ENCODE measurements at regions not wholly inside any gene's neighbourhood (a gene's known extent, or its start where the extent isn't known, plus 50 kb on each side); places are given as distances from the start of the nearest gene placed in this dataset.
"Not testable (repeated sequence)": the region's sequence is repeated elsewhere in the genome, so short reads cannot be mapped to it uniquely, and the experiment has no call there.

DNA sequence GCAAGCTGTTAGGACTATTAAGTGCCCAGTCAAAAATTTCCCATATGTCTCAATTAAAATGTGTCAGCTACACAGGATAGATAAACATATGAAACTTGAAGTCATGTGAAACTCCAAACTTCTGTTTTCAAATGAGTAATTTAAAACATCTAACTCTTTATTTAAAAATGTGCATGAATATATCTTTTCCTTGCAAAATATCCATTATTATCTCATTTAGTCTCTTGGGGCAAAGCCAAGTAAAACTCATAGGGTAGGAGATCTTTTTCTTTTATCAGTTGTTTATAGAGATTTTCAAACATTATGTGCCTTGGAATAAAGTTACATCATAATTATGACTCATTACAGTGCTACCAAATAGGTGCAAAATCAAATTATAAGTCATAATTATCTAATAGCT lies 2020.1 kb upstream of the PRR20A start:
- Histone ChIP-seq H3K4me3 (ENCODE audit: low read length in 3 of 3) (no peak overlapping the region), H3K4me1 (ENCODE audit: control insufficient read depth in 3 of 3, insufficient read depth in 3 of 3, low read length in 3 of 3) (no peaks in the 10 kb centered on the region), H3K36me3 (ENCODE audit: control insufficient read depth in 3 of 3, insufficient read depth in 3 of 3, low read length in 3 of 3) (no peaks in the 10 kb centered on the region), H3K9ac (ENCODE audit: low read depth in 1 of 3, low read length in 3 of 3) (no peak overlapping the region), H3K27ac (ENCODE audit: low read depth, low read length) (no peak overlapping the region), H3K27me3 (ENCODE audit: control insufficient read depth in 3 of 3, insufficient read depth in 3 of 3, low read length in 3 of 3) (no peaks in the 10 kb centered on the region), H3K9me3 (ENCODE audit: control insufficient read depth in 3 of 3, low read length in 3 of 3) (no peaks in the 10 kb centered on the region)

GRCh38 chr13:55155046-55155445 lies 1985.7 kb upstream of the PRR20A start:
- Histone ChIP-seq H3K9ac (ENCODE audit: low read depth in 1 of 3, low read length in 3 of 3) (no peak overlapping the region), H3K9me3 (ENCODE audit: control insufficient read depth in 3 of 3, low read length in 3 of 3) (peaks cover 0 to 3% (median 3%) of the 10 kb centered on the region in 3 donors), H3K27me3 (ENCODE audit: control insufficient read depth in 3 of 3, insufficient read depth in 3 of 3, low read length in 3 of 3) (no peaks in the 10 kb centered on the region), H3K36me3 (ENCODE audit: control insufficient read depth in 3 of 3, insufficient read depth in 3 of 3, low read length in 3 of 3) (no peaks in the 10 kb centered on the region), H3K4me3 (ENCODE audit: low read length in 3 of 3) (no peak overlapping the region), H3K27ac (ENCODE audit: low read depth, low read length) (no peak overlapping the region), H3K4me1 (ENCODE audit: control insufficient read depth in 3 of 3, insufficient read depth in 3 of 3, low read length in 3 of 3) (no peaks in the 10 kb centered on the region)

- H3K27ac ChIP-seq (ENCODE audit: low read depth, low read length), result no peak overlapping the region
- H3K36me3 ChIP-seq (ENCODE audit: control insufficient read depth in 3 of 3, insufficient read depth in 3 of 3, low read length in 3 of 3), result no peaks in the 10 kb centered on the region
- no peaks in the 10 kb centered on the region for H3K27me3 ChIP-seq (ENCODE audit: control insufficient read depth in 3 of 3, insufficient read depth in 3 of 3, low read length in 3 of 3)
- H3K4me1 ChIP-seq (ENCODE audit: control insufficient read depth in 3 of 3, insufficient read depth in 3 of 3, low read length in 3 of 3), result no peaks in the 10 kb centered on the region
- H3K9ac ChIP-seq (ENCODE audit: low read depth in 1 of 3, low read length in 3 of 3), result no peak overlapping the region
- H3K9me3 ChIP-seq (ENCODE audit: control insufficient read depth in 3 of 3, low read length in 3 of 3), result peaks cover 0 to 3% (median 3%) of the 10 kb centered on the region in 3 donors
- no peak overlapping the region for H3K4me3 ChIP-seq (ENCODE audit: low read length in 3 of 3)
Observed at GRCh38 chr13:55159765-55160164, 1981.0 kb upstream of the PRR20A start.

- Histone ChIP-seq H3K9ac (ENCODE audit: low read depth in 1 of 3, low read length in 3 of 3) (no peak overlapping the region), H3K27me3 (ENCODE audit: control insufficient read depth in 3 of 3, insufficient read depth in 3 of 3, low read length in 3 of 3) (no peaks in the 10 kb centered on the region), H3K27ac (ENCODE audit: low read depth, low read length) (no peak overlapping the region), H3K4me3 (ENCODE audit: low read length in 3 of 3) (no peak overlapping the region), H3K4me1 (ENCODE audit: control insufficient read depth in 3 of 3, insufficient read depth in 3 of 3, low read length in 3 of 3) (no peaks in the 10 kb centered on the region), H3K36me3 (ENCODE audit: control insufficient read depth in 3 of 3, insufficient read depth in 3 of 3, low read length in 3 of 3) (no peaks in the 10 kb centered on the region), H3K9me3 (ENCODE audit: control insufficient read depth in 3 of 3, low read length in 3 of 3) (peaks cover 0 to 3% (median 3%) of the 10 kb centered on the region in 3 donors)
Observed at GRCh38 chr13:55160867-55161266, 1979.9 kb upstream of the PRR20A start.

DNA sequence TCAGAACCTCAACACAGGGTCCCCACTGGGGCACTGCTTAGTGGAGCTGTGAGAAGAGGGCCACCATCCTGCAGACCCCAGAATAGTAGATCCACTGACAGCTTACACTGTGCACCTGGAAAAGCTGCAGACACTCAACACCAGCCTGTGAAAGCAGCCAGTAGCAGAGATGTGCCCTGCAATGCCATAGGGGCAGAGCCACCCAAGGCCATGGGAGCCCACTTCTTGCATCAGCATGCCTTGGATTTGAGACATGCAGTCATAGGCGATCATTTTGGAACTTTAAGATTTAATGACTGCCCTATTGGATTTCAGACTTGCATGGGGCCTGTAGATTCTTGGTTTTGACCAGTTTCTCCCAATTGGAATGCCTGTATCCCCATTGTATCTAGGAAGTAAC lies 1962.1 kb upstream of the PRR20A start:
- not testable (repeated sequence) for H3K9me3 ChIP-seq (ENCODE audit: control insufficient read depth in 3 of 3, low read length in 3 of 3); H3K4me3 ChIP-seq (ENCODE audit: low read length in 3 of 3); H3K9ac ChIP-seq (ENCODE audit: low read depth in 1 of 3, low read length in 3 of 3); H3K27me3 ChIP-seq (ENCODE audit: control insufficient read depth in 3 of 3, insufficient read depth in 3 of 3, low read length in 3 of 3); H3K27ac ChIP-seq (ENCODE audit: low read depth, low read length); H3K36me3 ChIP-seq (ENCODE audit: control insufficient read depth in 3 of 3, insufficient read depth in 3 of 3, low read length in 3 of 3); H3K4me1 ChIP-seq (ENCODE audit: control insufficient read depth in 3 of 3, insufficient read depth in 3 of 3, low read length in 3 of 3)

DNA sequence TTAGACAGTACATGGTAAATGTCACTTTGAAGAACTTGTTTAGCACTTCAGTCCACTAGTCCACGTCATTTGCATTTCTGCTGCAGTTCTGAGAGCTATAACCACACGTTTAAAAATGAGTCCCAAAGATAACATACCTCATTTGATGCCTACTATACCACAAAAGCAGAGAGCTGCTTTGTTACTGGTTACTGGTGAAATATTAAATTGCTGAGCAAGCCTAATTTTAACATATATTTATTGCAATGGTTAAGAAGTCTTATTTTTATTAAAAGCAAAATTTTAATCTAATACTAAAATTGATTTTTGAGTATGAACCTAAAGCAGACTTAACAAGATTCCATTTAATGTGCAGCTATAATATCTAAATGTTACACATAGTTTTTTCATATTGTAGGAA lies 1949.7 kb upstream of the PRR20A start:
- Histone ChIP-seq H3K27ac (ENCODE audit: low read depth, low read length) (no peak overlapping the region), H3K4me3 (ENCODE audit: low read length in 3 of 3) (no peak overlapping the region), H3K36me3 (ENCODE audit: control insufficient read depth in 3 of 3, insufficient read depth in 3 of 3, low read length in 3 of 3) (no peaks in the 10 kb centered on the region), H3K9ac (ENCODE audit: low read depth in 1 of 3, low read length in 3 of 3) (no peak overlapping the region), H3K27me3 (ENCODE audit: control insufficient read depth in 3 of 3, insufficient read depth in 3 of 3, low read length in 3 of 3) (no peaks in the 10 kb centered on the region), H3K4me1 (ENCODE audit: control insufficient read depth in 3 of 3, insufficient read depth in 3 of 3, low read length in 3 of 3) (no peaks in the 10 kb centered on the region), H3K9me3 (ENCODE audit: control insufficient read depth in 3 of 3, low read length in 3 of 3) (no peaks in the 10 kb centered on the region)

GRCh38 chr13:55199134-55199533 lies 1941.6 kb upstream of the PRR20A start:
- H3K9ac ChIP-seq (ENCODE audit: low read depth in 1 of 3, low read length in 3 of 3), result no peak overlapping the region

DNA sequence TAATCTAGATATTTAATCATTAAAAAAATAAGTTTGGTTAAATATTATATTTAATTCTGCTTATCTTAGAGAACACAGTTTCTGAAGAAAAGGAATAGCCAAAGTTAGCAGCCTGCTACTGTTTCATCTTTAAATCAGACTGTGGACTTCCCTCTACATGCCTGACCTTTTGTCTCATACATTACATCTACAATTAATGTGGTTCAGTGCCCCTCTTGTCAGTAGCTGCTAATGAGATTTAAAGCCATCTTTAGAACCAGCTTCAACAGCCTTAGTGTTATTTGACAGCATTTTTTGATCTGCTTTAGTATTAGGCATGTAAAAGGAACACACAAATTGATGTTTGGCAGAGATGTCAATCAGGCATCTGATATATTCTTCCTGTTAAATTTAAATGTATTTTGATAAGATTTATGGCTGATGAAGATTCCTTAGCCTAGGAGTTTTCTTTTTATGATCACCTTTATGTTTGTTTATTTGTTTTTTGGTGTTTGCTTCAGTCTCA lies 1925.8 kb upstream of the PRR20A start:
- no peak overlapping the region for H3K27ac ChIP-seq (ENCODE audit: low read depth, low read length)
- no peaks in the 10 kb centered on the region for H3K4me1 ChIP-seq (ENCODE audit: control insufficient read depth in 3 of 3, insufficient read depth in 3 of 3, low read length in 3 of 3)
- H3K27me3 ChIP-seq (ENCODE audit: control insufficient read depth in 3 of 3, insufficient read depth in 3 of 3, low read length in 3 of 3), result no peaks in the 10 kb centered on the region
- no peaks in the 10 kb centered on the region for H3K9me3 ChIP-seq (ENCODE audit: control insufficient read depth in 3 of 3, low read length in 3 of 3)
- H3K9ac ChIP-seq (ENCODE audit: low read depth in 1 of 3, low read length in 3 of 3), result no peak overlapping the region
- no peaks in the 10 kb centered on the region for H3K36me3 ChIP-seq (ENCODE audit: control insufficient read depth in 3 of 3, insufficient read depth in 3 of 3, low read length in 3 of 3)
- H3K4me3 ChIP-seq (ENCODE audit: low read length in 3 of 3), result no peak overlapping the region

More at GRCh38 chr13:55199134-55199533, 1941.6 kb upstream of the PRR20A start:
- Histone ChIP-seq H3K4me1 (ENCODE audit: control insufficient read depth in 3 of 3, insufficient read depth in 3 of 3, low read length in 3 of 3) (no peaks in the 10 kb centered on the region), H3K9me3 (ENCODE audit: control insufficient read depth in 3 of 3, low read length in 3 of 3) (no peaks in the 10 kb centered on the region), H3K27ac (ENCODE audit: low read depth, low read length) (no peak overlapping the region), H3K36me3 (ENCODE audit: control insufficient read depth in 3 of 3, insufficient read depth in 3 of 3, low read length in 3 of 3) (no peaks in the 10 kb centered on the region), H3K4me3 (ENCODE audit: low read length in 3 of 3) (no peak overlapping the region), H3K27me3 (ENCODE audit: control insufficient read depth in 3 of 3, insufficient read depth in 3 of 3, low read length in 3 of 3) (no peaks in the 10 kb centered on the region)

GRCh38 chr13:55219538-55219937 lies 1921.2 kb upstream of the PRR20A start:
- no peak overlapping the region for H3K27ac ChIP-seq (ENCODE audit: low read depth, low read length)
- H3K9me3 ChIP-seq (ENCODE audit: control insufficient read depth in 3 of 3, low read length in 3 of 3), result no peaks in the 10 kb centered on the region
- no peak overlapping the region for H3K4me3 ChIP-seq (ENCODE audit: low read length in 3 of 3)
- H3K9ac ChIP-seq (ENCODE audit: low read depth in 1 of 3, low read length in 3 of 3), result no peak overlapping the region
- H3K4me1 ChIP-seq (ENCODE audit: control insufficient read depth in 3 of 3, insufficient read depth in 3 of 3, low read length in 3 of 3), result no peaks in the 10 kb centered on the region
- no peaks in the 10 kb centered on the region for H3K27me3 ChIP-seq (ENCODE audit: control insufficient read depth in 3 of 3, insufficient read depth in 3 of 3, low read length in 3 of 3)
- H3K36me3 ChIP-seq (ENCODE audit: control insufficient read depth in 3 of 3, insufficient read depth in 3 of 3, low read length in 3 of 3), result no peaks in the 10 kb centered on the region

- Histone ChIP-seq H3K4me3 (ENCODE audit: low read length in 3 of 3) (no peak overlapping the region), H3K27me3 (ENCODE audit: control insufficient read depth in 3 of 3, insufficient read depth in 3 of 3, low read length in 3 of 3) (no peaks in the 10 kb centered on the region), H3K27ac (ENCODE audit: low read depth, low read length) (no peak overlapping the region), H3K9me3 (ENCODE audit: control insufficient read depth in 3 of 3, low read length in 3 of 3) (no peaks in the 10 kb centered on the region), H3K9ac (ENCODE audit: low read depth in 1 of 3, low read length in 3 of 3) (no peak overlapping the region), H3K36me3 (ENCODE audit: control insufficient read depth in 3 of 3, insufficient read depth in 3 of 3, low read length in 3 of 3) (no peaks in the 10 kb centered on the region), H3K4me1 (ENCODE audit: control insufficient read depth in 3 of 3, insufficient read depth in 3 of 3, low read length in 3 of 3) (no peaks in the 10 kb centered on the region)
Observed at GRCh38 chr13:55229906-55230569, 1910.7 kb upstream of the PRR20A start.

All from skeletal muscle tissue (tissue), 3 donors.